ENCODE measurements at regions not wholly inside any gene's neighbourhood (a gene's known extent, or its start where the extent isn't known, plus 50 kb on each side); places are given as distances from the start of the nearest gene placed in this dataset.
"Not testable (repeated sequence)": the region's sequence is repeated elsewhere in the genome, so short reads cannot be mapped to it uniquely, and the experiment has no call there.

DNA sequence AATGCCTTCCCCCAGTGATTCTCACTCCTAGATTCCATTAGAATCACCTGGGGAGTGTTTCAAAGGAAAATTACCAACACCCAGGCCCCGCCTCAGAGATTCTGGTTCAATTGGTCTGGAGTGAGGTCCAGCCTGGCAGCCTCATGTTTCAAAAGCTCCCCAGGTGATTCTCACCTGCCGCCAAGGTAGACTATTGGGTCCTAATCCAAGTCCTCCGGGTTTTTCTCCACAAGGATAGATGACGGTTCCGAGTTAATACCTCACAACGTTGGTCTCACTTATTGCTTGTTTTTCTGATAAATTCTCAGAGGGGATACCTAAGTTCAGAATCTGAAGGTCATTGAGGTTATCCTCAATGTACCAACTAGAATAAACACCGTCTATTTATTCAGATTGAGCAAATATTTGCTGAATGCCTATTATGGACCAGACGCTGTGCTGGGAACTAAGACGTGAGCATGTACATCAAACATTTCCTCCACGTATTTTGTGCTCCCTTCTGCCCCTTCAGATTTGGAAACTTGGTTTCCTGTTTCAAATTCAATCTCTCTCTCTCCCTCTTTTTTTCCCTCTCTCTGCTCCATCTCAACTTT, 97.5 kb downstream of the SEC16B start:
- TF ChIP-seq, protein P1, sequence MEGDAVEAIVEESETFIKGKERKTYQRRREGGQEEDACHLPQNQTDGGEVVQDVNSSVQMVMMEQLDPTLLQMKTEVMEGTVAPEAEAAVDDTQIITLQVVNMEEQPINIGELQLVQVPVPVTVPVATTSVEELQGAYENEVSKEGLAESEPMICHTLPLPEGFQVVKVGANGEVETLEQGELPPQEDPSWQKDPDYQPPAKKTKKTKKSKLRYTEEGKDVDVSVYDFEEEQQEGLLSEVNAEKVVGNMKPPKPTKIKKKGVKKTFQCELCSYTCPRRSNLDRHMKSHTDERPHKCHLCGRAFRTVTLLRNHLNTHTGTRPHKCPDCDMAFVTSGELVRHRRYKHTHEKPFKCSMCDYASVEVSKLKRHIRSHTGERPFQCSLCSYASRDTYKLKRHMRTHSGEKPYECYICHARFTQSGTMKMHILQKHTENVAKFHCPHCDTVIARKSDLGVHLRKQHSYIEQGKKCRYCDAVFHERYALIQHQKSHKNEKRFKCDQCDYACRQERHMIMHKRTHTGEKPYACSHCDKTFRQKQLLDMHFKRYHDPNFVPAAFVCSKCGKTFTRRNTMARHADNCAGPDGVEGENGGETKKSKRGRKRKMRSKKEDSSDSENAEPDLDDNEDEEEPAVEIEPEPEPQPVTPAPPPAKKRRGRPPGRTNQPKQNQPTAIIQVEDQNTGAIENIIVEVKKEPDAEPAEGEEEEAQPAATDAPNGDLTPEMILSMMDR (conservative IDR thresholded peaks at IDR 0.05; ENCODE audit: low read length): no peak
- DNase-seq (ENCODE audit: low read depth): no peak
- no peak overlapping the region for H3K4me3 ChIP-seq (ENCODE audit: low read length)

DNA sequence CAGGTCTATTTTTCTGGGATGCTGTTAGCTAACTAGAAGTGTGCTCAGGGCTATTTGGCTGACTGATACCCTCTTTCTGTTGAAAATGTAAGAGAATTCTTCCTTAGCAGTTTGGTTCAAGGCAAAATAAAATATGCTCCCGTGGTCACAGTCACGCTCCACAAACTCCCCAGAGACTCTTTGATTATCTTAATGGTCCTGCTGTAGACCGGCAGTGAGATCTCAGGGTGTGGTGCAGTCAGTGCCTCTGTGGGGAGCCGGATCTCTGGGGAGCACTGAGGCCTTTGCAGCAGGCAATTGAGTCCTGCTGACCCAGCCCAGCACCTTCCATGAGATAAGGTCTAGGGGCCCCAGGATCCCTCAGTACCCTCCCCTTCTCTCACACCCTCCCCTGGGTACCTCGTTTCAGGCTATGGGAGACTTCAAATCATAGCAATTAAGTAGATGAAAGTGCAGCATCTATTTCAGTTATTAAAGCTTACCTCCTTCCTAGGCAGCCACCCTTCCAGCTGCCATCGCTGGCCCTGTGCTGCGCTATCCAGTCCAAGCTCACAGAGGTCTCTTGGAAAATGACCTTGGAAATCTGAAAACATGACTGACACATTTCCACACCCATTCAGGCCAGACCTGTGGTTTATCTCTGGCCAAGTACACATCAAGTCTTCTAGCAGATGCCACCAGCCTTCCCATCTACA, 98.1 kb downstream of the SEC16B start:
- TF ChIP-seq, protein P1 (conservative IDR thresholded peaks at IDR 0.05; ENCODE audit: low read length): no peak
- no peak for DNase-seq (ENCODE audit: low read depth)
- no peak overlapping the region for H3K4me3 ChIP-seq (ENCODE audit: low read length)

DNA sequence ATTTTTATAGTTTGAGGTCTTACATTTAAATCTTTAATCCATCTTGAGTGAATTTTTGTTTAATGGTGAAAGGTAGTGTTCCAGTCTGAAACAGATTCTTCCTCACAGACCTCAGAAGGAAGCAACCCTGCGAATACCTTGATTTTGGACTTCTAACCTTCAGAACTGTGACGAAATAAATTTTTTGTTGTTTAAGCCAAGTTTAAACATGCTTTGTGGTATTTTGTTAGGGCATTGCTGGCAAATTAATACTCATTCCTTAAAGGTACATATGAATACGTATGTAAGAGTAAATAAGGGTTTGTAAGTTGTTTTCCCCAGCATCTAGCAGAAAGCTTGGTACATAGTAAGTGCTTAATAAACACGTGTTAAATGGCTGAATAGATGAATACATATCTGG, 100.3 kb downstream of the SEC16B start:
- no peak overlapping the region for H3K4me3 ChIP-seq (ENCODE audit: low read length)
- TF ChIP-seq, protein P1 (conservative IDR thresholded peaks at IDR 0.05; ENCODE audit: low read length): no peak
- no peak for DNase-seq (ENCODE audit: low read depth)

DNA sequence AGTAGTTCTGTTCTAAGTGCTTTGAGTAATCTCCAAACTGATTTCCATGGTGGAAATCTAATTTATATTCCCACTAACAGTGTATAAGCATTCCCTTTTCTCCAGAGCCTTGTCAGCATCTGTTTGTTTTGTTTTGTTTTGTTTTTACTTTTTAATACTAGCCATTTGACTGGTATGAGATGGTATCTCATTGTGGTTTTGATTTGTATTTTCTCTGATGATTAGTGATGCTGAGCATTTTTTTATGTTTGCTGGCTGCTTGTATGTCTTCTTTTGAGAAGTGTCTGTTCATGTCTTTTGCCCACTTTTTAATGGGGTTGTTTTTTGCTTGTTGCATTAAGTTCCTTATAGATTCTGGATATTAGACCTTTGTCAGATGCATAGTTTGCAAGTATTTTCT, 100.8 kb downstream of the SEC16B start:
- not testable (repeated sequence) for H3K4me3 ChIP-seq (ENCODE audit: low read length)
- DNase-seq (ENCODE audit: low read depth): peak; percentile 41

DNA sequence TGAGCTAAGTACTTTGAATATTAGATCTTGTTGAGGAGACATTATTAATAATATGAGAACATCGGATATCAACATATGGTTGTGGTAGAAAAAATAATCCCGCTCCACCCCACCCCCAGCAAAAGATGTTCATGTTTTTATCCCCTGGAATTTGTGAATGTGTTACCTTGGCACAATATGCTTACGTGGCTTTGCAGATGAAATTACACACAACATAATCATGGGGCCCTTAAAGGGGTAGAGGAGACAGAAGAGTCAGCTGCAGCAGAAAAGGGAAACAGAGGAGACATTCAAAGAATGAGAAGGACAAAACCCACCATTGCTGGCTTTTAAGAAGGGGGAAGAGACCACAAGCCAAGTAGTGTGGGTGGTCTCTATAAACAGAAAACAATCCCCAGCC, 104.1 kb downstream of the SEC16B start:
- no peak for DNase-seq (ENCODE audit: low read depth)
- H3K4me3 ChIP-seq (ENCODE audit: low read length): no peak overlapping the region
- TF ChIP-seq, protein P1 (conservative IDR thresholded peaks at IDR 0.05; ENCODE audit: low read length): no peak

DNA sequence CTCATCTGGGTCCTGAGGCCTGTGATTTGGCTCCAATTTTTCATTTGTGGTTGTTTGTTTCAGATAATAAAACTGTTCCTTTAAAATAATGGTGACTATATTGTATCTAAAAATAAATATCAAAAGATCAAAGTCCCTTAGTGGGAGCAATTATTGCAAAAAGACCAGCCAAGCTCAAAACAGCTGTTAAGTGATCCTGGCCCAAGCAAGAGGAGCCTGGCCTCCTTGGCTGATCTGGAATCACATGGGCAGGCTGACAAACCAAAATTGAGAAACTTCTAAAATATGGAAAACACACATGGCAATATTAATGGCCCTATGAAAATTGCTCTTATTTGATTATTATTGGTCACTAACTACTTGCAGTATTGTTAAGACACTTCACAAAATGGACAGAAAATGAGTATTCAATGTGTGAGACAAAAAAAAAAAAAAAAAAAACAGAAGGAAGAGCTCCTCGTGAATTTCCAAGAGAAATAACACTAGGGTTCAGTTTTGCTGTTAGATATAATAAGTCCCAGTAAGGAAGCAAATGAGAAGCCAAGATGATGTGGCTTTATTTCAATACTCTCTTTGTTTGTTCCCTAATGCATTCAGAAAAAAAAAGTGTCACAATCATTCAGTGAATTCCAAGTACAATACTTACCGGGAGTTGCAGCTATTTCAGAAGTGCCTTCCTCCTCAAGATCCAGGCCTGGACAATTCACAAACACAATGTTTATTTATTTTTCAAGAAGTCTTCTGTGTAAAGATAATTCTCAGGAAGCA, 105.1 kb downstream of the SEC16B start:
- TF ChIP-seq, protein P1 (conservative IDR thresholded peaks at IDR 0.05; ENCODE audit: low read length): no peak
- H3K4me3 ChIP-seq (ENCODE audit: low read length): no peak overlapping the region
- DNase-seq (ENCODE audit: low read depth): peak; percentile 44

DNA sequence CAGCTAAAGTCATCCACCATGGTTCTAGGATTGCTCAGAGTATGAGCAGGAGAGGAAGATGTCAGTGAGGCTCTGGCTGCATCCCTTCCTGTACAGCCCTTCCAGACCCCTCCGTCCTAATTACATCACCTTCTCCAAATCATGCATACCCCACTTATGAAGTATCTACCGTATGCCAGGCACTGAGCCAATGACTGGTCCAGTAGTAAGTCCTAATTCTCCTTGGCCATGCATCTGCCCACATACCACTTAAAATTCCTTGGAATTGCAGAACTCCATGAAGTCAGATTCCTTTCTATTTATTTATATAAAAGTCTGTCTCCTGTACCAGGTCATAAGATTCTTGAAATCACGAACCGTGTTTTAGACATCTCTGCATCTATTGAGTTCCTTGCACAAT, 106.1 kb downstream of the SEC16B start:
- DNase-seq (ENCODE audit: low read depth): peak; percentile 41
- H3K4me3 ChIP-seq (ENCODE audit: low read length): no peak overlapping the region
- TF ChIP-seq, protein P1 (conservative IDR thresholded peaks at IDR 0.05; ENCODE audit: low read length): no peak

Data from AG10803 (cell line).